Mesendoderm (in vitro differentiated cells): ENCODE measurements at regions not wholly inside any gene's neighbourhood (a gene's known extent, or its start where the extent isn't known, plus 50 kb on each side); places are given as distances from the start of the nearest gene placed in this dataset.

Source experiments
- DNase-seq: peaks from one replicate; pipeline ENCODE4 v3.0.0; 2013
- H2AK5ac ChIP-seq: 2 replicates; pipeline ENCODE4 v1.6.1; 2013; ENCODE audit warnings: low read length, inconsistent platforms
- H2BK120ac ChIP-seq: 2 replicates; pipeline ENCODE4 v1.6.1; 2013; ENCODE audit warnings: low read depth, mild to moderate bottlenecking, low read length, moderate library complexity, mixed read lengths
- H2BK15ac ChIP-seq: replicated peaks from 2 replicates; pipeline ENCODE4 v1.6.1; 2013; ENCODE audit warnings: low read depth, mild to moderate bottlenecking, moderate library complexity
- H2BK5ac ChIP-seq: 2 replicates; pipeline ENCODE4 v1.6.1; 2013; ENCODE audit warnings: low read length, inconsistent platforms
- H3K18ac ChIP-seq: 2 replicates; pipeline ENCODE4 v1.6.1; 2013; ENCODE audit warnings: mild to moderate bottlenecking, low read length, mixed read lengths
- H3K23ac ChIP-seq: one replicate; pipeline ENCODE4 v1.6.1; 2013; ENCODE audit warnings: low read length
- H3K27ac ChIP-seq: 2 replicates; pipeline ENCODE4 v1.5.1; 2013; ENCODE audit warnings: low read depth, mild to moderate bottlenecking, inconsistent platforms, low read length, moderate library complexity
- H3K27me3 ChIP-seq: 2 replicates; pipeline ENCODE4 v1.6.1; 2013; ENCODE audit warnings: low read length, control low read depth, mild to moderate bottlenecking, inconsistent platforms; ENCODE audit not compliant: insufficient read depth, poor library complexity
- H3K36me3 ChIP-seq: 2 replicates; pipeline ENCODE4 v1.6.1; 2013; ENCODE audit warnings: low read length, inconsistent platforms; ENCODE audit not compliant: control insufficient read depth, insufficient read depth
- H3K4ac ChIP-seq: one replicate; pipeline ENCODE4 v1.6.1; 2013; ENCODE audit warnings: low read depth, mild to moderate bottlenecking, low read length, moderate library complexity
- H3K4me1 ChIP-seq: 2 replicates; pipeline ENCODE4 v1.6.1; 2013; ENCODE audit warnings: low read depth, low read length, inconsistent platforms; ENCODE audit not compliant: control insufficient read depth
- H3K4me2 ChIP-seq: 2 replicates; pipeline ENCODE4 v1.6.1; 2013; ENCODE audit warnings: low read length
- H3K4me3 ChIP-seq: 2 replicates; pipeline ENCODE4 v1.5.1; 2013; ENCODE audit warnings: mild to moderate bottlenecking, low read length
- H3K56ac ChIP-seq: one replicate; pipeline ENCODE4 v1.6.1; 2013; ENCODE audit warnings: low read length
- H3K79me1 ChIP-seq: 2 replicates; pipeline ENCODE4 v1.6.1; 2013; ENCODE audit warnings: low read length, inconsistent platforms
- H3K79me2 ChIP-seq: 2 replicates; pipeline ENCODE4 v1.6.1; 2013; ENCODE audit warnings: mild to moderate bottlenecking, low read length; ENCODE audit not compliant: control insufficient read depth, insufficient read depth
- H3K9ac ChIP-seq: 2 replicates; pipeline ENCODE4 v1.6.1; 2013; ENCODE audit warnings: low read length, inconsistent platforms
- H4K5ac ChIP-seq: one replicate; pipeline ENCODE4 v1.6.1; 2013; ENCODE audit warnings: low read length
- H4K8ac ChIP-seq: one replicate; pipeline ENCODE4 v1.6.1; 2013; ENCODE audit warnings: low read depth, mild to moderate bottlenecking, control low read depth, low read length, moderate library complexity
- WGBS: extraction: QIAGEN DNeasy Blood & Tissue Kit; methylation state at CpG from one replicate; pipeline ENCODE4 v1.1.7; 2013; ENCODE audit warnings: low lambda C conversion rate, missing lambda C conversion rate; ENCODE audit not compliant: insufficient coverage; ENCODE audit errors: extremely low coverage; 5-methylcytosine and 5-hydroxymethylcytosine counted together

GRCh38 chr13:87314822-87315221, 356.3 kb upstream of the SLITRK5 start:
- no peak overlapping the region for H2BK5ac ChIP-seq
- H3K27me3 ChIP-seq: no peaks in the 10 kb centered on the region
- no peak overlapping the region for H2AK5ac ChIP-seq
- H3K4me1 ChIP-seq: no peaks in the 10 kb centered on the region
- no peaks in the 10 kb centered on the region for H3K36me3 ChIP-seq
- H2BK15ac ChIP-seq: no peak overlapping the region
- no peak overlapping the region for H3K23ac ChIP-seq
- no peaks in the 10 kb centered on the region for H3K79me1 ChIP-seq
- H3K4me2 ChIP-seq: no peak overlapping the region
- no peak overlapping the region for H3K4me3 ChIP-seq
- no peak overlapping the region for H3K4ac ChIP-seq
- no CpG with 5 or more reads among the region's 1 CpG for WGBS
- H3K27ac ChIP-seq: no peak overlapping the region
- H4K8ac ChIP-seq: no peak overlapping the region
- no peak overlapping the region for H3K9ac ChIP-seq
- no peak overlapping the region for H3K18ac ChIP-seq
- H3K79me2 ChIP-seq: no peaks in the 10 kb centered on the region
- H3K56ac ChIP-seq: no peak overlapping the region
- H4K5ac ChIP-seq: no peak overlapping the region
- H2BK120ac ChIP-seq: no peak overlapping the region
- DNase-seq: no peak

GRCh38 chr13:87322386-87322785, 348.8 kb upstream of the SLITRK5 start:
- Histone ChIP-seq H2BK120ac (no peak overlapping the region), H3K4ac (no peak overlapping the region), H2AK5ac (no peak overlapping the region)

GRCh38 chr13:87324558-87324957, 346.6 kb upstream of the SLITRK5 start:
- Histone ChIP-seq H3K27ac (no peak overlapping the region), H3K4ac (no peak overlapping the region), H3K23ac (no peak overlapping the region), H4K5ac (no peak overlapping the region), H3K36me3 (no peaks in the 10 kb centered on the region), H3K4me1 (no peaks in the 10 kb centered on the region), H3K27me3 (no peaks in the 10 kb centered on the region), H2BK5ac (no peak overlapping the region), H2AK5ac (no peak overlapping the region), H4K8ac (no peak overlapping the region), H3K9ac (no peak overlapping the region), H2BK120ac (no peak overlapping the region), H3K79me1 (no peaks in the 10 kb centered on the region), H3K18ac (no peak overlapping the region), H3K79me2 (no peaks in the 10 kb centered on the region), H3K4me3 (no peak overlapping the region), H3K4me2 (no peak overlapping the region), H2BK15ac (no peak overlapping the region), H3K56ac (no peak overlapping the region)
- DNase-seq: no peak
- WGBS: 100% methylated on average over 1 of the region's 3 CpGs

More at GRCh38 chr13:87322386-87322785, 348.8 kb upstream of the SLITRK5 start:
- H3K4me2 ChIP-seq: no peak overlapping the region
- H3K23ac ChIP-seq: no peak overlapping the region
- H3K18ac ChIP-seq: no peak overlapping the region
- H2BK5ac ChIP-seq: no peak overlapping the region
- no peak overlapping the region for H3K56ac ChIP-seq
- H3K79me2 ChIP-seq: no peaks in the 10 kb centered on the region
- H3K4me1 ChIP-seq: no peaks in the 10 kb centered on the region
- no peak overlapping the region for H4K5ac ChIP-seq
- no peak overlapping the region for H4K8ac ChIP-seq
- no peak overlapping the region for H3K4me3 ChIP-seq
- H3K9ac ChIP-seq: no peak overlapping the region
- no peaks in the 10 kb centered on the region for H3K79me1 ChIP-seq
- no peaks in the 10 kb centered on the region for H3K27me3 ChIP-seq
- H3K27ac ChIP-seq: no peak overlapping the region
- no peak overlapping the region for H2BK15ac ChIP-seq
- DNase-seq: no peak
- no peaks in the 10 kb centered on the region for H3K36me3 ChIP-seq
- WGBS: no CpG with 5 or more reads among the region's 3 CpGs

GRCh38 chr13:87331178-87331577, 340.0 kb upstream of the SLITRK5 start:
- no peak overlapping the region for H3K4me2 ChIP-seq
- no peaks in the 10 kb centered on the region for H3K36me3 ChIP-seq
- no peak overlapping the region for H2BK5ac ChIP-seq
- H3K79me1 ChIP-seq: no peaks in the 10 kb centered on the region
- no peaks in the 10 kb centered on the region for H3K79me2 ChIP-seq
- H2AK5ac ChIP-seq: no peak overlapping the region
- H2BK120ac ChIP-seq: no peak overlapping the region
- no peak overlapping the region for H3K23ac ChIP-seq
- no peak overlapping the region for H4K8ac ChIP-seq
- H3K56ac ChIP-seq: no peak overlapping the region
- no peak overlapping the region for H3K27ac ChIP-seq
- no peaks in the 10 kb centered on the region for H3K27me3 ChIP-seq
- H3K4me1 ChIP-seq: no peaks in the 10 kb centered on the region
- no peak overlapping the region for H3K9ac ChIP-seq
- no CpG with 5 or more reads among the region's 3 CpGs for WGBS
- no peak for DNase-seq
- H4K5ac ChIP-seq: no peak overlapping the region
- H2BK15ac ChIP-seq: no peak overlapping the region
- no peak overlapping the region for H3K4me3 ChIP-seq
- H3K18ac ChIP-seq: no peak overlapping the region
- H3K4ac ChIP-seq: no peak overlapping the region

- Histone ChIP-seq H3K18ac (no peak overlapping the region), H3K4me1 (no peaks in the 10 kb centered on the region), H3K79me1 (no peaks in the 10 kb centered on the region), H3K4me3 (no peak overlapping the region), H3K36me3 (no peaks in the 10 kb centered on the region), H3K23ac (no peak overlapping the region), H3K27me3 (no peaks in the 10 kb centered on the region), H2AK5ac (no peak overlapping the region), H4K5ac (no peak overlapping the region), H2BK5ac (no peak overlapping the region), H4K8ac (no peak overlapping the region), H3K79me2 (no peaks in the 10 kb centered on the region), H3K9ac (no peak overlapping the region), H3K4ac (no peak overlapping the region), H2BK15ac (no peak overlapping the region), H3K56ac (no peak overlapping the region), H3K27ac (no peak overlapping the region), H3K4me2 (no peak overlapping the region), H2BK120ac (no peak overlapping the region)
- no CpG with 5 or more reads among the region's 5 CpGs for WGBS
- DNase-seq: no peak
Observed at GRCh38 chr13:87333599-87333998, 337.6 kb upstream of the SLITRK5 start.

- Histone ChIP-seq H4K8ac (no peak overlapping the region), H3K27ac (no peak overlapping the region)
Observed at GRCh38 chr13:87334176-87334575, 337.0 kb upstream of the SLITRK5 start.

More at GRCh38 chr13:87334176-87334575, 337.0 kb upstream of the SLITRK5 start:
- Histone ChIP-seq H3K79me2 (no peaks in the 10 kb centered on the region), H3K56ac (no peak overlapping the region), H3K4ac (no peak overlapping the region), H2BK120ac (no peak overlapping the region), H3K18ac (no peak overlapping the region), H3K4me2 (no peak overlapping the region), H3K9ac (no peak overlapping the region), H2BK5ac (no peak overlapping the region), H3K23ac (no peak overlapping the region), H3K36me3 (no peaks in the 10 kb centered on the region), H2BK15ac (no peak overlapping the region), H3K4me3 (no peak overlapping the region), H3K27me3 (no peaks in the 10 kb centered on the region), H3K79me1 (no peaks in the 10 kb centered on the region), H4K5ac (no peak overlapping the region), H3K4me1 (no peaks in the 10 kb centered on the region), H2AK5ac (no peak overlapping the region)
- DNase-seq: no peak
- no CpG with 5 or more reads among the region's 8 CpGs for WGBS
